ENCODE measurements at regions not wholly inside any gene's neighbourhood (a gene's known extent, or its start where the extent isn't known, plus 50 kb on each side); places are given as distances from the start of the nearest gene placed in this dataset.

DNA sequence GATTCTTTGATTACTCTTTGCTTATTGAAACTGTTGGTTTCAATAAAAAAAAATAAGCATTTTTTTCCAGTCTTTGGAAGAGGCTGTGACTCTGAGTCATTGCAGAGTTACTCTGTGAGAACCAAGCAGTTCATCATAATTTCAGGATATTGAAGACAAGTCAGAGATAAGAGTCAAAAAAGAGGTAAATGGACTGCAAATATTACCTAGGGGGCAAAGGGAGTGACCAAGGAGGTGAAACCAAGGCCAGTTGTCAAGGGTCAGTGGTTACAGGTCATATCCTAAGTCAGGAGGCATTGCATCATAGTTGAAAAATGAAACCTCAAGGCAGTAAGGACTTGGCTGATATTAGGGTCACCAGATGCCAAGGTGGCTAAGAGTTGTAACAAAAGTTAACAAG is 597.1 kb upstream of the USP24 start:
- no peak for TF ChIP-seq EZH2 (IDR thresholded peaks at IDR 0.05; ENCODE audit: borderline replicate concordance, low read length)
- TF ChIP-seq, protein P1, sequence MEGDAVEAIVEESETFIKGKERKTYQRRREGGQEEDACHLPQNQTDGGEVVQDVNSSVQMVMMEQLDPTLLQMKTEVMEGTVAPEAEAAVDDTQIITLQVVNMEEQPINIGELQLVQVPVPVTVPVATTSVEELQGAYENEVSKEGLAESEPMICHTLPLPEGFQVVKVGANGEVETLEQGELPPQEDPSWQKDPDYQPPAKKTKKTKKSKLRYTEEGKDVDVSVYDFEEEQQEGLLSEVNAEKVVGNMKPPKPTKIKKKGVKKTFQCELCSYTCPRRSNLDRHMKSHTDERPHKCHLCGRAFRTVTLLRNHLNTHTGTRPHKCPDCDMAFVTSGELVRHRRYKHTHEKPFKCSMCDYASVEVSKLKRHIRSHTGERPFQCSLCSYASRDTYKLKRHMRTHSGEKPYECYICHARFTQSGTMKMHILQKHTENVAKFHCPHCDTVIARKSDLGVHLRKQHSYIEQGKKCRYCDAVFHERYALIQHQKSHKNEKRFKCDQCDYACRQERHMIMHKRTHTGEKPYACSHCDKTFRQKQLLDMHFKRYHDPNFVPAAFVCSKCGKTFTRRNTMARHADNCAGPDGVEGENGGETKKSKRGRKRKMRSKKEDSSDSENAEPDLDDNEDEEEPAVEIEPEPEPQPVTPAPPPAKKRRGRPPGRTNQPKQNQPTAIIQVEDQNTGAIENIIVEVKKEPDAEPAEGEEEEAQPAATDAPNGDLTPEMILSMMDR (IDR thresholded peaks at IDR 0.05; ENCODE audit: low read length): no peak
